OCI-LY1 (cell line): ENCODE measurements at regions not wholly inside any gene's neighbourhood (a gene's known extent, or its start where the extent isn't known, plus 50 kb on each side); places are given as distances from the start of the nearest gene placed in this dataset.
"Not testable (repeated sequence)": the region's sequence is repeated elsewhere in the genome, so short reads cannot be mapped to it uniquely, and the experiment has no call there.

ENCODE experiments used
- EZH2 ChIP-seq: fragments of 200-600 bp; sonication (generic), shearing (Covaris generic); IDR thresholded peaks from 2 replicates; pipeline ENCODE4 v1.8.0; 2017; ENCODE audit warnings: borderline replicate concordance, mixed run types, mild to moderate bottlenecking, antibody characterized with exemption, low read length, moderate library complexity, mixed read lengths
- TF ChIP-seq, protein P1 (sequence below): fragments of 200-600 bp; sonication (generic), shearing (Covaris generic); IDR thresholded peaks from 2 replicates; pipeline ENCODE4 v1.5.1; 2017; ENCODE audit warnings: mild to moderate bottlenecking, antibody characterized with exemption, low read length, moderate library complexity, mixed read lengths

DNA sequence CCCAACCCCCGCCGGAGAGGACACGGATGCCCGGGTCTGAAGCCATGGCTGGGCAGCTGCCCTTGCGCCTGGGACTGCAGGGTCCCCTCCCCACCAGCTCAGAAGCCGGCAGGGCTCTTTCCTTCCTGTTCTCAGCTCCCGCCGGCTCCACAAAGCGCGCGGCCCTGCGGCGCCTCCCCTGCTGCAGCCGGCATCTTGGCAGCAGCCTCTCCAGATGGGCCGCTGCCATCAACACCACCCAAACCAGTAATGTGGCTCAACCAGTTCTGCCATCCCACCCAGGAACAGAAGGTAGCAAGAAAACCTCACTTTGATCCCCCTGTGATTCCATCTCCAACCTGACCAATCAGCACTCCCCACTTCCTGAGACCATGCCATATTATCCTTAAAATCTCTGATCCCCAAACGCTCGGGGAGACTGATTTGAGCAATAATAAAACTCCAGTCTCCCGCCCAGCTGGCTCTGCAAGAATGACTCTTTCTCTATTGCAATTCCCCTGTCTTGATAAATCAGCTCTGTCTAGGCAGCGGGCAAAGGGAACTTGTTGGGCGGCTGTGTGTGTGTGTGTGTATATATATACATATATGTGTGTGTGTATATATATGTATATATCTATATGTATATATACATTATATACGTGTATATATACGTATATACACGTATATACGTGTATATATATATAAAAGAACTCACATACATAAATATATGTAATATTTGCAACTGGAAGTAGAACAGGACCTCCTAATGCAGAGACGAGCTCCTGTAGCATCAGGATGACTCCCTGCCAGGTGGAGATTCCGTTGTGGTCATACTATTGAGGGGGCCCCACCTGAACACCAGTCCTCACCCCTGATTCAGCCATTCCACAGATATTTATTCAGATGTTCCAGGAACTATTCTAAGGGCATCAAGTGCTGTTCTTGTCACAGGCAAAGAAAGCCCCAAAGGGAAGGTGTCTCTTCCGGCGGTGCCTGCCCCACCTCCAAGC is 1674.9 kb downstream of the SPATA31A7 start:
- TF ChIP-seq, protein P1, sequence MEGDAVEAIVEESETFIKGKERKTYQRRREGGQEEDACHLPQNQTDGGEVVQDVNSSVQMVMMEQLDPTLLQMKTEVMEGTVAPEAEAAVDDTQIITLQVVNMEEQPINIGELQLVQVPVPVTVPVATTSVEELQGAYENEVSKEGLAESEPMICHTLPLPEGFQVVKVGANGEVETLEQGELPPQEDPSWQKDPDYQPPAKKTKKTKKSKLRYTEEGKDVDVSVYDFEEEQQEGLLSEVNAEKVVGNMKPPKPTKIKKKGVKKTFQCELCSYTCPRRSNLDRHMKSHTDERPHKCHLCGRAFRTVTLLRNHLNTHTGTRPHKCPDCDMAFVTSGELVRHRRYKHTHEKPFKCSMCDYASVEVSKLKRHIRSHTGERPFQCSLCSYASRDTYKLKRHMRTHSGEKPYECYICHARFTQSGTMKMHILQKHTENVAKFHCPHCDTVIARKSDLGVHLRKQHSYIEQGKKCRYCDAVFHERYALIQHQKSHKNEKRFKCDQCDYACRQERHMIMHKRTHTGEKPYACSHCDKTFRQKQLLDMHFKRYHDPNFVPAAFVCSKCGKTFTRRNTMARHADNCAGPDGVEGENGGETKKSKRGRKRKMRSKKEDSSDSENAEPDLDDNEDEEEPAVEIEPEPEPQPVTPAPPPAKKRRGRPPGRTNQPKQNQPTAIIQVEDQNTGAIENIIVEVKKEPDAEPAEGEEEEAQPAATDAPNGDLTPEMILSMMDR = not testable (repeated sequence)
- TF ChIP-seq EZH2 = not testable (repeated sequence)
